ENCODE measurements at regions not wholly inside any gene's neighbourhood (a gene's known extent, or its start where the extent isn't known, plus 50 kb on each side); places are given as distances from the start of the nearest gene placed in this dataset.

DNA sequence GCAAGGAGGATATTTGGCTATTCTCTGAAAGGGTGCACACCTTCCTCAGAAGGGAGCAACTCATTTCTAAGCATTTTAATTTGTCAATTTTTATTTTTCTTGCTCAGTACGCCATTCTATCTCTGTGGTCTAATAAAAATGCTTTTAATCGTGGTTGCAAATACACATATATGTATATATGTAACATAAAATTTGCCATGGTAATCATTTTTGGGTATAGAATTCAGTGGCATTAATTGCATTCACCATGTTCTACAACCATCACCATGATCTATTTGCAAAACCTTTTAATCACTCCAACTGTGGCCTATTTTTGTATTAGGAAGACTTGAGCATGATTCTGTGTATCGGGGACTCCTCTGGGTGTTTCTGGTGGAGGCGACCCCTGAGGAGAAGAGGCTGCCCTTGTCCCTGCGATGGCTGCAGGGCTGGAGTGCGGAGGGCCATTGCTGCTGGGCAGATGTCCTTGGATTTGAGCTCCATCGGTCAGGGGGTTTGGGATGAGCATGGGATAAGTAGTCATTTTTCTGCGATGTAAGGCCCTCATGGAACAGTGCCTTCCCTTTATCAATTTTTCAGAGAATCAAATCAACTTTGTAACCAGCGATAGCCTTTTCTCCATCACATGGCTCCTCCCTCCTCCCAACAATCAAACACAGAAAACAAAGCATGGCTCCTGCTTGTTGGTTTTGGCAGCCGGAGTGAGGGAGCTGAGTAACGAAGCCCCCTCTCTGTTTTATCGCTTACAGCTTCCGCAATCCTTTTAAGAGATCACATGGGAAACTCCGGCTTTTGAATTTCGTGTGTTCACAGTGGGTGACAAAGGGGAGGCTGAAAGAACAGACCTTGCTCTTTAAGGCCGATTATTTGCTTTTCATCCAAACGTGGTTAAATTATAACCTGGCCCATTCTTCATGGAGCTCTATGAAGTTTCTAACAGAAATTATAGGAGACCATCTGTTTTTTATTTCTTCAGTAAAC is 187.3 kb downstream of the TENT4A start:
- no peak for TF ChIP-seq POLR2A (IDR thresholded peaks at IDR 0.05)
- TF ChIP-seq, protein P1, sequence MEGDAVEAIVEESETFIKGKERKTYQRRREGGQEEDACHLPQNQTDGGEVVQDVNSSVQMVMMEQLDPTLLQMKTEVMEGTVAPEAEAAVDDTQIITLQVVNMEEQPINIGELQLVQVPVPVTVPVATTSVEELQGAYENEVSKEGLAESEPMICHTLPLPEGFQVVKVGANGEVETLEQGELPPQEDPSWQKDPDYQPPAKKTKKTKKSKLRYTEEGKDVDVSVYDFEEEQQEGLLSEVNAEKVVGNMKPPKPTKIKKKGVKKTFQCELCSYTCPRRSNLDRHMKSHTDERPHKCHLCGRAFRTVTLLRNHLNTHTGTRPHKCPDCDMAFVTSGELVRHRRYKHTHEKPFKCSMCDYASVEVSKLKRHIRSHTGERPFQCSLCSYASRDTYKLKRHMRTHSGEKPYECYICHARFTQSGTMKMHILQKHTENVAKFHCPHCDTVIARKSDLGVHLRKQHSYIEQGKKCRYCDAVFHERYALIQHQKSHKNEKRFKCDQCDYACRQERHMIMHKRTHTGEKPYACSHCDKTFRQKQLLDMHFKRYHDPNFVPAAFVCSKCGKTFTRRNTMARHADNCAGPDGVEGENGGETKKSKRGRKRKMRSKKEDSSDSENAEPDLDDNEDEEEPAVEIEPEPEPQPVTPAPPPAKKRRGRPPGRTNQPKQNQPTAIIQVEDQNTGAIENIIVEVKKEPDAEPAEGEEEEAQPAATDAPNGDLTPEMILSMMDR (IDR thresholded peaks at IDR 0.05): no peak
